GM10266 (cell line): ENCODE measurements at regions not wholly inside any gene's neighbourhood (a gene's known extent, or its start where the extent isn't known, plus 50 kb on each side); places are given as distances from the start of the nearest gene placed in this dataset.
"Not testable (repeated sequence)": the region's sequence is repeated elsewhere in the genome, so short reads cannot be mapped to it uniquely, and the experiment has no call there.

ENCODE experiments used
- DNase-seq: peaks from one replicate; pipeline ENCODE4 v3.0.0; 2012; ENCODE audit errors: extremely low spot score
- TF ChIP-seq, protein P1 (sequence below): IDR thresholded peaks from 2 replicates; pipeline ENCODE4 v1.5.1; 2012; ENCODE audit warnings: mild to moderate bottlenecking, low read depth; ENCODE audit not compliant: control insufficient read depth, insufficient read depth; ENCODE audit errors: missing control alignments

DNA sequence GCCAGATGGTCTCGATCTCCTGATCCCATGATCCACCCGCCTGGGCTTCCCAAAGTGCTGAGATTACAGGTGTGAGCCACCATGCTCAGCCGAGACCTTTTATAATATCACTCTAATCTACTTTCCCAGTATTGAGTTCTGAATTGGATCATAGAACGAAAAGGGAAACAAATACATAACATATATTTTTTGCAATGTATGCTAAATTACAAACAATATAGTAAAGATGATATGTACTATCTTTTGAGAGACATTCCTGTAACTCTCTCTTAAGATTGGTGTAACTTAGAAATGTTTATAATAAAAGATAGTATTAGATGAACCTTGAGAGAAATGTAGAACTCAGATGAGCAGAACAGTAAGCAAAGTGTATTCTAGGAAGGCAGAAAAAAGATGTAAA lies 129.2 kb upstream of the TENT5A start:
- no peak for DNase-seq
- TF ChIP-seq, protein P1, sequence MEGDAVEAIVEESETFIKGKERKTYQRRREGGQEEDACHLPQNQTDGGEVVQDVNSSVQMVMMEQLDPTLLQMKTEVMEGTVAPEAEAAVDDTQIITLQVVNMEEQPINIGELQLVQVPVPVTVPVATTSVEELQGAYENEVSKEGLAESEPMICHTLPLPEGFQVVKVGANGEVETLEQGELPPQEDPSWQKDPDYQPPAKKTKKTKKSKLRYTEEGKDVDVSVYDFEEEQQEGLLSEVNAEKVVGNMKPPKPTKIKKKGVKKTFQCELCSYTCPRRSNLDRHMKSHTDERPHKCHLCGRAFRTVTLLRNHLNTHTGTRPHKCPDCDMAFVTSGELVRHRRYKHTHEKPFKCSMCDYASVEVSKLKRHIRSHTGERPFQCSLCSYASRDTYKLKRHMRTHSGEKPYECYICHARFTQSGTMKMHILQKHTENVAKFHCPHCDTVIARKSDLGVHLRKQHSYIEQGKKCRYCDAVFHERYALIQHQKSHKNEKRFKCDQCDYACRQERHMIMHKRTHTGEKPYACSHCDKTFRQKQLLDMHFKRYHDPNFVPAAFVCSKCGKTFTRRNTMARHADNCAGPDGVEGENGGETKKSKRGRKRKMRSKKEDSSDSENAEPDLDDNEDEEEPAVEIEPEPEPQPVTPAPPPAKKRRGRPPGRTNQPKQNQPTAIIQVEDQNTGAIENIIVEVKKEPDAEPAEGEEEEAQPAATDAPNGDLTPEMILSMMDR: no peak

DNA sequence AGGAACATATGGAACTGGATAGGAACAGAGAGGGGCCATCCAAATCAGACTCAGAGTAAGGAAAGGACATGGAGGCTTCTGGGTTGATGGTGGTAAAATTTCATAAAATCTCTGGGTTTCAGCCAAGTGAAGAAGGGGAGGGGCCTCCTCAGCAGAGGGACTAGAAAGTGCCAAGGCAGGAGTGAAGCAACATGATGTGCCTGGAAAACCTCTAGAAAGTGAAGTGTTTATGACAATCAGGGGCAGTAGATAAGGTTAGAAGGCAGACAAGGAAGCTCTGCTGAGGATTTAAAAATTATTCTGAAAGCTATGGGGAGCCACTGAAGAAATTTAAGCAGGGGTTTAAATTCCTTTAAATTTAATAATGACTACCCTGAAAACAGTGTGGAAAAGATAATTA lies 126.0 kb upstream of the TENT5A start:
- TF ChIP-seq, protein P1: no peak
- DNase-seq: no peak

DNA sequence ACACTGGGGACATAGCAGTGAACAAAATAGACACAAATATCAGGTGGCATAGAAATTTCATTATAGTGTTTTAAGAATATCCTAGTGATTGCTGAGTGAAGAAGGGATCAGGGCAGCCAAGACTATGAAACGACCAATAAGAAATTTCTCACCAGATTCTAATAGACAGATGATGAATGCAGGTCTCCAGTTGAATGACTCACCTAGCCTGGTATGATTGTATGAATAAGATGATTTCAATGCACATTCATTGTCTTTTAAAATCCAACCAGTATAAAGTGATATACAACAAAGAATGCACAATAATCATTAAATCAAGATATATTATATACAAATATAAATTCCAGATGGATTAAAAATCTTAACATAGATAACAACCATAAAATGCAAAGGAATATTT lies 124.5 kb upstream of the TENT5A start:
- TF ChIP-seq, protein P1: no peak
- no peak for DNase-seq

DNA sequence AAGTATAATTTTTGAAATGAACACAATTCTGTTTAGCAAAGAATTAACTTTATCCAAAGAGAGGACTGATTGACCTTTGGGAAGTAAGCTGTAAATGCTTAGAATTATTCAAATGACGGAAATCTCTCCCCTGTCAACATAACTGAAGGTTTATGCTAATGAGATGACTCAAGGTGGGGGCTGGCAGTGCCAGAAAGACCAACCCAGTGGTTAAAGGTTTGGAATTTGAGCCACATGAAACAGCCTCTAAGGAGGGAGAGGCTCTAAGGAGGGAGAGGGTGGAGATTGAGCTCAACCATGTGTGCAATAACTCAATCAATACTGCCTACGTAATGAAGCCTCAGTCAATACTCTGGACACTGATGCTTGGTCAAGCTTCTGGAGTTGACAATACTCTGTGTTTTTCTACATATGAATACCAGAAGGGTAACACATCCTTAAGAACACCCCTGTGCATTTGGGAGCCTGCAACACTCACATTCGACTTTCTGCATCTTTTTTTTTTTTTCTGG lies 123.4 kb upstream of the TENT5A start:
- TF ChIP-seq, protein P1: no peak
- DNase-seq: no peak

DNA sequence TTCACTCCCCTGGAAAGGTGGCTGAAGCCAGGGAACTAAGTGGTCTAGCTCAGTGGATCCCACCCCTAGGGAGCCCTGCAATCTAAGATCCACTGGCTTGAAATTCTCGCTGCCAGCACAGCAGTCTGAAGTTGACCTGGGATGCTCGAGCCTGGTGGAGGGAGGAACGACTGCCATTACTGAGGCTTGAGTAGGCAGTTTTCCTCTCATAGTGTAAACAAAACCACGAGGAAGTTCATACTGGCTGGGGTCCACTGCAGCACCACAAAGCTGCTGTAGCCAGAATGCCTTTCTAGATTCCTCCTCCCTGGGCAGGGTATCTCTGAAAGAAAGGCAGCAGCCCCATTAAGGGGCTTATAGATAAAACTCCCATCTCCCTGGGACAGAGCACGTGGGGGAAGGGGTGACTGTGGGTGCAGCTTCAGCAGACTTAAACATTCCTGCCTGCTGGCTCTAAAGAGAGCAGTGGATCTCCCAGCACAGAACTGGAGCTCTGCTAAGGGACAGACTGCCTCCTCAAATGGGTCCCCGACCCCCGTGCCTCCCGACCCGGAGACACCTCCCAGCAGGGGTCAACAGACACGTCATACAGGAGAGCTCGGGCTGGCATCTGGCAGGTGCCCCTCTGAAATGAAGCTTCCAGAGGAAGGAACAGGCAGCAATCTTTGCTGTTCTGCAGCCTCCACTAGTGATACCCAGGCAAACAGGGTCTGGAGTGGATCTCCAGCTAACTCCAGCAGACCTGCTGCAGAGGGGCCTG lies 117.4 kb upstream of the TENT5A start:
- not testable (repeated sequence) for DNase-seq

DNA sequence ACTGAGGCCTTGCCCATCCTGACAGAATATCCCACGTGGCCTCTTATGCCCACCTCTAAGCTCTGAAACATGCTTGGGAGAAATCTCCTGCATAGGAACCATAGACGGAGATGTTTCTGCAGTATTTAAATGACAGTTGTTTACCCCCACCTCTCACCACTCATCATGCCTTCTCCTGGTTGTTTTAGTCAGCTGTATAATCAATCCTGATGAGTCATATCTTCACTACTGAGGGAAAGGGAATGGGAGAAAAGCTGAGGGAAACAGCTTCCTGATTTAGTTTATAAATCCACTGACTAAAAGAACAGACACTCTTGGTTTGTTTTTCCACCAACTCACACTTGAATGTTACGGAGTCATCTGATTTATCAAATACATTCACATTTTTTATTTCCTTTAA lies 113.2 kb upstream of the TENT5A start:
- TF ChIP-seq, protein P1: no peak
- no peak for DNase-seq

DNA sequence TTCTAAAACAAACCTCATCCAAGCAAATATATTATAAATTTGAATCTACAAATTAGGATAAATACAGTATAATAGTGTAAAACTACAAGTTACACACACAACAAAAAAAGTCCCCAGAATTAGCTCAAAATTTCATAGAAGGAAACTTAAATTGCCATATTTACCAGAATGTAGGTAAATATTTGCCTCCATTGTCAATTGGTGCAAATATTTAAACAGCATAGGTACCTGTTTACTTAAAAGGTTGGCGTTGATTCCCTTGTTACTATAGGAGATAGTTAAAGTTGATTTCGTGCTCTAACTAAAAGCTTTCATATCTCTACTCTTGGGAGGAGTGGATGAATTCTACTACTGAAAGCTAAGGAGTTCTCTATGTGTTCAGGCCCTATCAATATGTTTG lies 111.6 kb upstream of the TENT5A start:
- TF ChIP-seq, protein P1: no peak
- no peak for DNase-seq
